Naive thymus-derived CD8-positive, alpha-beta T cell (primary cell): ENCODE measurements at regions not wholly inside any gene's neighbourhood (a gene's known extent, or its start where the extent isn't known, plus 50 kb on each side); places are given as distances from the start of the nearest gene placed in this dataset.
"Not testable (repeated sequence)": the region's sequence is repeated elsewhere in the genome, so short reads cannot be mapped to it uniquely, and the experiment has no call there.

ENCODE experiments used
- ATAC-seq, 2 donors: fragments of 150-1000 bp; cut with Tn5 transposase in 1 of 2; sonication (Bioruptor Pico), chemical (Tn5 transposase) in 1 of 2; 1 replicate in 1 of 2; 2 replicates in 1 of 2; pipeline ENCODE4 v1.10.0; 2021; ENCODE audit warnings: mild to moderate bottlenecking in 2 of 2, moderate library complexity in 2 of 2
- POLR2A ChIA-PET: fragments of 350-600 bp; sonication (Branson Sonifier 250); formaldehyde crosslinking; loops from one replicate; lab custom pipeline; 2021; ENCODE audit warnings: antibody characterized with exemption; lab: Charles Lee
- DNase-seq, 10 donors: peaks; one replicate each; pipeline versions ENCODE4 v3.0.0 to v3.0.0-alpha.2; 2020 to 2022
- H3K27ac Mint-ChIP-seq, 10 donors: one replicate each; pipeline ENCODE4 v1.8.0; 2020 to 2022; ENCODE audit warnings: mild to moderate bottlenecking in 10 of 10, mixed read lengths in 10 of 10, moderate library complexity in 4 of 10, inconsistent platforms in 1 of 10
- H3K27me3 Mint-ChIP-seq, 5 donors: one replicate each; pipeline ENCODE4 v1.8.0; 2021 to 2022; ENCODE audit warnings: mixed read lengths in 5 of 5
- H3K36me3 Mint-ChIP-seq, 3 donors: one replicate each; pipeline ENCODE4 v1.8.0; 2020 to 2022; ENCODE audit warnings: mixed read lengths in 3 of 3, mild to moderate bottlenecking in 2 of 3, inconsistent platforms in 1 of 3
- H3K4me1 Mint-ChIP-seq, 4 donors: one replicate each; pipeline ENCODE4 v1.8.0; 2021 to 2022; ENCODE audit warnings: mixed read lengths in 4 of 4
- H3K4me3 Mint-ChIP-seq, 10 donors: one replicate each; pipeline ENCODE4 v1.8.0; 2020 to 2022; ENCODE audit warnings: mild to moderate bottlenecking in 10 of 10, mixed read lengths in 10 of 10, moderate library complexity in 6 of 10, inconsistent platforms in 1 of 10
- H3K9me3 Mint-ChIP-seq, 9 donors: one replicate each; pipeline ENCODE4 v1.8.0; 2020 to 2022; ENCODE audit warnings: mixed read lengths in 9 of 9, mild to moderate bottlenecking in 3 of 9, inconsistent platforms in 1 of 9, moderate library complexity in 1 of 9

DNA sequence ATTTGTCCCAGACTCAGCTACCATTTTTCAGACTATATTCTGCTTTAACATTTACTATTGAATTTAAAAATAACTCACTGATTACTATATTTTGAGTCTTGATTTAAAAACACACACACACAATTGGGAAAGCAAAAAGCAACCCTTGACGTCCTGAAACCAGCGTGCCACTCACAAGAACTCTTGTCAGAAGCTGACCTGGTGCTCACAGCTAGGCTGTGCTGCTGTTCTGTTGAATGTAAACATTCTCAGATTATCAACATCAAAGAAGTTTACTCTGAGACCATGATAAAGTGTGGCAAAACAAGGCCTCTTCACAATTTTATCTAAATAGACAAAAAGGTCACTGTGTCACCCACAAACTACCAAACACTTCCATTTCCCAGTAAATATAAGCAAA lies 62.6 kb upstream of the CACNA2D1 start:
- POLR2A ChIA-PET, result no interaction called here
- DNase-seq (no peak), ATAC-seq (no peak)
- no peak overlapping the region for H3K4me3 Mint-ChIP-seq
- no peak overlapping the region for H3K27ac Mint-ChIP-seq
- peaks cover 0 to 10% (median 10%) of the 10 kb centered on the region in 5 donors for H3K27me3 Mint-ChIP-seq
- peaks cover 0 to 16% (median 5%) of the 10 kb centered on the region in 9 donors for H3K9me3 Mint-ChIP-seq
- H3K4me1 Mint-ChIP-seq, result peaks cover 0 to 3% (median 0%) of the 10 kb centered on the region in 4 donors
- H3K36me3 Mint-ChIP-seq, result peaks cover 0 to 2% (median 0%) of the 10 kb centered on the region in 3 donors

GRCh38 chr7:82501346-82501745 lies 57.8 kb upstream of the CACNA2D1 start:
- ATAC-seq, result no peak
- peaks cover 0 to 22% (median 6%) of the 10 kb centered on the region in 9 donors for H3K9me3 Mint-ChIP-seq
- POLR2A ChIA-PET, result no interaction called here
- peaks cover 0 to 1% (median 0%) of the 10 kb centered on the region in 4 donors for H3K4me1 Mint-ChIP-seq
- no peak for DNase-seq
- peaks cover 0 to 7% (median 0%) of the 10 kb centered on the region in 3 donors for H3K36me3 Mint-ChIP-seq
- peaks cover 0 to 3% (median 0%) of the 10 kb centered on the region in 5 donors for H3K27me3 Mint-ChIP-seq
- H3K27ac Mint-ChIP-seq, result no peak overlapping the region
- no peak overlapping the region for H3K4me3 Mint-ChIP-seq

DNA sequence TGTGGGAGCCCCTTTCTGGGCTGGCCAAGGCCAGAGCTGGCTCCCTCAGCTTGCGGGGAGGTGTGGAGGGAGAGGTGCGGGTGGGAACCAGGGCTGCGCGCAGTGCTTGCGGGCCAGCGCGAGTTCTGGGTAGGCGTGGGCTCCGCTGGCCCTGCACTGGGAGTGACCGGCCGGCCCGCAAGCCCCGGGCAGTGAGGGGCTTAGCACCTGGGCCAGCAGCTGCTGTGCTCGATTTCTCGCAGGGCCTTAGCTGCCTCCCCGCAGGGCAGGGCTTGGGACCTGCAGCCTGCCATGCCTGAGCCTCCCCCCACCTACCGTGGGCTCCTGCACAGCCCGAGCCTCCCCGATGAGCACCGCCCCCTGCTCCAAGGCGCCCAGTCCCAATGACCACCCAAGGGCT lies 56.0 kb upstream of the CACNA2D1 start:
- H3K36me3 Mint-ChIP-seq, H3K27me3 Mint-ChIP-seq, POLR2A ChIA-PET, DNase-seq, H3K4me3 Mint-ChIP-seq, ATAC-seq, H3K4me1 Mint-ChIP-seq, H3K27ac Mint-ChIP-seq: not testable (repeated sequence)
- peaks cover 0 to 20% (median 6%) of the 10 kb centered on the region in 9 donors for H3K9me3 Mint-ChIP-seq

- H3K27me3 Mint-ChIP-seq, result peaks cover 0 to 16% (median 9%) of the 10 kb centered on the region in 5 donors
- H3K9me3 Mint-ChIP-seq, result peaks cover 0 to 4% (median 0%) of the 10 kb centered on the region in 9 donors
- ATAC-seq, result no peak
- no peak overlapping the region for H3K27ac Mint-ChIP-seq
- no peak for DNase-seq
- H3K36me3 Mint-ChIP-seq, result no peaks in the 10 kb centered on the region
- POLR2A ChIA-PET, result no interaction called here
- no peaks in the 10 kb centered on the region for H3K4me1 Mint-ChIP-seq
- no peak overlapping the region for H3K4me3 Mint-ChIP-seq
Observed at GRCh38 chr7:82494420-82494819, 50.8 kb upstream of the CACNA2D1 start.
